Thyroid gland (tissue), 4 donors: ENCODE measurements at regions not wholly inside any gene's neighbourhood (a gene's known extent, or its start where the extent isn't known, plus 50 kb on each side); places are given as distances from the start of the nearest gene placed in this dataset.

Experiments used
- DNase-seq, 2 donors: peaks; one replicate each; pipeline ENCODE4 v3.0.0-alpha.2; 2019
- H3K27ac ChIP-seq, 3 donors: fragments of 200-600 bp; sonication (generic); 1 replicate in 2 of 3; 2 replicates in 1 of 3; pipeline ENCODE4 v1.5.1; 2016 to 2019; ENCODE audit warnings: mild to moderate bottlenecking in 1 of 3, moderate library complexity in 1 of 3
- H3K27me3 ChIP-seq: fragments of 200-600 bp; sonication (generic); one replicate; pipeline ENCODE4 v1.5.1; 2019
- H3K36me3 ChIP-seq, 2 donors: fragments of 200-600 bp; sonication (generic); one replicate each; pipeline ENCODE4 v1.5.1; 2016 to 2019
- H3K4me1 ChIP-seq, 2 donors: fragments of 200-600 bp; sonication (generic); one replicate each; pipeline ENCODE4 v1.5.1; 2017 to 2019
- H3K4me3 ChIP-seq, 3 donors: fragments of 200-600 bp; sonication (generic); replicated peaks in 1 of 3; 1 replicate in 2 of 3; 2 replicates in 1 of 3; pipeline ENCODE4 v1.5.1; 2016; ENCODE audit warnings: mild to moderate bottlenecking in 1 of 3
- H3K9me3 ChIP-seq: fragments of 200-600 bp; sonication (generic); one replicate; pipeline ENCODE4 v1.5.1; 2017
- CTCF ChIP-seq, 6 experiments: fragments of 200-600 bp in 3 of 6; fragments of 450-650 bp in 3 of 6; sonication (generic) in 3 of 6; IDR thresholded peaks; one replicate each; pipeline ENCODE4 v1.5.1; 2016 to 2019; ENCODE audit warnings: antibody characterized with exemption in 6 of 6, mild to moderate bottlenecking in 2 of 6, inconsistent platforms in 1 of 6, moderate library complexity in 1 of 6
- POLR2A ChIP-seq, 2 donors: fragments of 450-650 bp; IDR thresholded peaks; one replicate each; pipeline ENCODE4 v1.6.1; 2017; ENCODE audit warnings: antibody characterized with exemption in 2 of 2, mild to moderate bottlenecking in 2 of 2, moderate library complexity in 1 of 2
- WGBS, 2 donors: methylation state at CpG; one replicate each; pipeline ENCODE4 v1.1.5; 2017; 5-methylcytosine and 5-hydroxymethylcytosine counted together
- intact Hi-C: fragments of 100-400 bp; cut with DNase I; formaldehyde crosslinking; loops from one replicate; pipeline ENCODE4 v1.15.1; 2023

- intact Hi-C loops, result no loop called here
- TF ChIP-seq POLR2A (IDR thresholded peaks at IDR 0.05) (no peak), CTCF (IDR thresholded peaks at IDR 0.05) (no peak)
- 57 to 59% methylated on average over 8 of the region's 8 CpGs for WGBS, 2 donors
Measured at GRCh38 chr10:62907470-62908212, 91.5 kb upstream of the EGR2 start.

GRCh38 chr10:62904281-62904875, 88.2 kb upstream of the EGR2 start:
- DNase-seq, result no peak
- Histone ChIP-seq H3K4me3 (no peak overlapping the region), H3K36me3 (no peaks in the 10 kb centered on the region), H3K27ac (no peak overlapping the region), H3K9me3 (no peaks in the 10 kb centered on the region), H3K4me1 (no peaks in the 10 kb centered on the region), H3K27me3 (no peaks in the 10 kb centered on the region)
- WGBS, 2 donors, result 82 to 88% methylated on average over 5 of the region's 5 CpGs
- intact Hi-C loops, result no loop called here
- TF ChIP-seq POLR2A (IDR thresholded peaks at IDR 0.05) (no peak), CTCF (IDR thresholded peaks at IDR 0.05) (no peak)

More at GRCh38 chr10:62907470-62908212, 91.5 kb upstream of the EGR2 start:
- Histone ChIP-seq H3K27me3 (no peaks in the 10 kb centered on the region), H3K4me1 (no peaks in the 10 kb centered on the region), H3K9me3 (no peaks in the 10 kb centered on the region), H3K27ac (no peak overlapping the region), H3K4me3 (no peak overlapping the region), H3K36me3 (no peaks in the 10 kb centered on the region)
- DNase-seq, result no peak

GRCh38 chr10:62903828-62904227, 87.7 kb upstream of the EGR2 start:
- intact Hi-C loops, result no loop called here
- WGBS, 2 donors, result 43 to 50% methylated on average over 1 of the region's 1 CpG
- H3K4me1 ChIP-seq, result no peaks in the 10 kb centered on the region

GRCh38 chr10:62900829-62901571, 84.8 kb upstream of the EGR2 start:
- Histone ChIP-seq H3K27ac (no peak overlapping the region), H3K4me1 (no peaks in the 10 kb centered on the region), H3K36me3 (no peaks in the 10 kb centered on the region), H3K4me3 (no peak overlapping the region), H3K27me3 (no peaks in the 10 kb centered on the region), H3K9me3 (no peaks in the 10 kb centered on the region)
- intact Hi-C loops, result no loop called here
- DNase-seq, result no peak
- TF ChIP-seq CTCF (IDR thresholded peaks at IDR 0.05) (no peak), POLR2A (IDR thresholded peaks at IDR 0.05) (no peak)
- WGBS, 2 donors, result 94 to 96% methylated on average over 4 of the region's 4 CpGs

More at GRCh38 chr10:62903828-62904227, 87.7 kb upstream of the EGR2 start:
- TF ChIP-seq CTCF (IDR thresholded peaks at IDR 0.05) (no peak), POLR2A (IDR thresholded peaks at IDR 0.05) (no peak)
- Histone ChIP-seq H3K36me3 (no peaks in the 10 kb centered on the region), H3K4me3 (no peak overlapping the region), H3K27ac (no peak overlapping the region), H3K9me3 (no peaks in the 10 kb centered on the region), H3K27me3 (no peaks in the 10 kb centered on the region)
- no peak for DNase-seq

- intact Hi-C loops, result no loop called here
- H3K27ac ChIP-seq, result no peak overlapping the region
- H3K27me3 ChIP-seq, result no peaks in the 10 kb centered on the region
- TF ChIP-seq CTCF (IDR thresholded peaks at IDR 0.05), result no peak
- no peak for TF ChIP-seq POLR2A (IDR thresholded peaks at IDR 0.05)
- DNase-seq, result no peak
- 85 to 90% methylated on average over 3 of the region's 3 CpGs for WGBS, 2 donors
- no peaks in the 10 kb centered on the region for H3K36me3 ChIP-seq
- H3K4me3 ChIP-seq, result no peak overlapping the region
- H3K9me3 ChIP-seq, result no peaks in the 10 kb centered on the region
- H3K4me1 ChIP-seq, result no peaks in the 10 kb centered on the region
Measured at GRCh38 chr10:62899311-62899710, 83.1 kb upstream of the EGR2 start.
